H1 (cell line): ENCODE measurements at regions not wholly inside any gene's neighbourhood (a gene's known extent, or its start where the extent isn't known, plus 50 kb on each side); places are given as distances from the start of the nearest gene placed in this dataset.

Experiments
- CHD7 ChIP-seq: fragments of 300-600 bp; sonication (generic); IDR thresholded peaks from 2 replicates; pipeline ENCODE4 v1.7.1; 2012; ENCODE audit warnings: low read length, moderate library complexity, mild to moderate bottlenecking, inconsistent platforms; ENCODE audit not compliant: insufficient replicate concordance
- HDAC6 ChIP-seq: IDR thresholded peaks from one replicate; pipeline ENCODE4 v1.7.1; 2012; ENCODE audit warnings: low read depth, mild to moderate bottlenecking, inconsistent platforms, low read length, moderate library complexity
- KDM1A ChIP-seq: fragments of 200-600, 300-600 bp; sonication (generic); IDR thresholded peaks from 2 replicates; pipeline ENCODE4 v1.7.1; 2016; ENCODE audit warnings: mild to moderate bottlenecking, low read length, borderline replicate concordance
- NRF1 ChIP-seq: IDR thresholded peaks from 2 replicates; pipeline ENCODE4 v1.6.1; 2011; ENCODE audit warnings: mild to moderate bottlenecking, low read depth, low read length, improper control_type of control experiment
- POLR2A ChIP-seq, 2 experiments: IDR thresholded peaks; 1 replicate in 1 of 2; 2 replicates in 1 of 2; pipeline ENCODE4 v1.6.1; 2011; ENCODE audit warnings: low read depth in 2 of 2, low read length in 2 of 2, mild to moderate bottlenecking in 2 of 2; ENCODE audit errors: control extremely low read depth in 1 of 2
- RAD21 ChIP-seq, 2 experiments: IDR thresholded peaks in 1 of 2; conservative IDR thresholded peaks in 1 of 2; 2 replicates each; pipeline ENCODE4 v1.6.1; 2011; ENCODE audit warnings: low read depth in 2 of 2, low read length in 2 of 2, improper control_type of control experiment in 1 of 2, inconsistent platforms in 1 of 2, mild to moderate bottlenecking in 1 of 2, moderate library complexity in 1 of 2
- SP4 ChIP-seq: IDR thresholded peaks from 2 replicates; pipeline ENCODE4 v1.6.1; 2012; ENCODE audit warnings: low read length, inconsistent platforms
- USF2 ChIP-seq: IDR thresholded peaks from 2 replicates; pipeline ENCODE4 v1.6.1; 2011; ENCODE audit warnings: low read length, improper control_type of control experiment
- YY1 ChIP-seq: IDR thresholded peaks from 2 replicates; pipeline ENCODE4 v1.6.1; 2011; ENCODE audit warnings: low read depth, mild to moderate bottlenecking, low read length

DNA sequence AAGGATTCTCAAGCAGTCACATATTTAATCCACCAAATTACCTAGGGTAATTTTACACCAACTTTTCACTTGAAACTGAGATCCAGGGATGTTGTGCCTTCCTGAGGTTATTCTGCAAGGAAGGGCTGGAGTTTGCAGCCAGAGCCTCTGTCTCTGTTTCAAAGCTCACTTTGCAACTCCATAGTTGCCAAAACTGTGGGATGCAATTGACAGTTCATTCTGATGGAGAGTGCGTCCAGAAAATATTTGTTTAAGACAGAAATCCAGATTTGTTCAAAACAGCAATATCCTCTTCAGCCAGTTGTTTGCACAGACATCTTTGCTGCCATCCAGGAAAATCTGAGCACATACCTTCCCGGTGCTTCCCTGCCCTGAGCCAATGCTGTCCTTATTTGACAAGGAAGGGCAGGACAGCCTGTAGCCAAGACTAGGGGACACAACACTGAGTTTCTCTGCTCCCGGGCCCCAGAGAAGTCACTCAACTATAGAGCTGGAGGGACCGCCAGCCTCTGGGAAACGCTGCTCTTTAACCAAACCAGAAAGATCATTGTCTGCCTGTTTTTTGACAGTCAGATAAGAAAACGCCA lies 297.4 kb downstream of the HIVEP2 start (continued):
- TF ChIP-seq CHD7 (no peak), POLR2A (IDR thresholded peaks at IDR 0.05; ENCODE audit: control extremely low read depth in 1 of 2, low read depth in 2 of 2, low read length in 2 of 2) (no peak), NRF1 (no peak), KDM1A (no peak), YY1 (no peak), HDAC6 (no peak), SP4 (no peak), USF2 (no peak), RAD21 (IDR thresholded peaks at IDR 0.05 in 1 of 2, conservative IDR thresholded peaks at IDR 0.05 in 1 of 2; ENCODE audit: low read depth in 2 of 2, low read length in 2 of 2) (no peak)
